GM12874 (cell line): ENCODE measurements at regions not wholly inside any gene's neighbourhood (a gene's known extent, or its start where the extent isn't known, plus 50 kb on each side); places are given as distances from the start of the nearest gene placed in this dataset.

ENCODE experiments used
- CTCF ChIP-seq: IDR thresholded peaks from 2 replicates; pipeline ENCODE4 v1.5.1; 2011; ENCODE audit warnings: low read depth, mild to moderate bottlenecking, control low read depth, low read length, moderate library complexity; ENCODE audit not compliant: insufficient read depth

GRCh38 chr2:146666340-146666739 lies 1178.5 kb upstream of the ACVR2A start:
- TF ChIP-seq CTCF, result no peak

- no peak for TF ChIP-seq CTCF
Observed at GRCh38 chr2:146665800-146666199, 1179.0 kb upstream of the ACVR2A start.

GRCh38 chr2:146661473-146662096 lies 1183.2 kb upstream of the ACVR2A start:
- TF ChIP-seq CTCF, result no peak; the same call in 1 of the 2 replicates

- no peak for TF ChIP-seq CTCF
Observed at GRCh38 chr2:146659976-146660375, 1184.9 kb upstream of the ACVR2A start.

- no peak for TF ChIP-seq CTCF
Observed at GRCh38 chr2:146652311-146652710, 1192.5 kb upstream of the ACVR2A start.

- no peak for TF ChIP-seq CTCF
Observed at GRCh38 chr2:146651361-146651760, 1193.5 kb upstream of the ACVR2A start.

- no peak for TF ChIP-seq CTCF
Observed at GRCh38 chr2:146642066-146642465, 1202.8 kb upstream of the ACVR2A start.
